ENCODE measurements at regions not wholly inside any gene's neighbourhood (a gene's known extent, or its start where the extent isn't known, plus 50 kb on each side); places are given as distances from the start of the nearest gene placed in this dataset.

DNA sequence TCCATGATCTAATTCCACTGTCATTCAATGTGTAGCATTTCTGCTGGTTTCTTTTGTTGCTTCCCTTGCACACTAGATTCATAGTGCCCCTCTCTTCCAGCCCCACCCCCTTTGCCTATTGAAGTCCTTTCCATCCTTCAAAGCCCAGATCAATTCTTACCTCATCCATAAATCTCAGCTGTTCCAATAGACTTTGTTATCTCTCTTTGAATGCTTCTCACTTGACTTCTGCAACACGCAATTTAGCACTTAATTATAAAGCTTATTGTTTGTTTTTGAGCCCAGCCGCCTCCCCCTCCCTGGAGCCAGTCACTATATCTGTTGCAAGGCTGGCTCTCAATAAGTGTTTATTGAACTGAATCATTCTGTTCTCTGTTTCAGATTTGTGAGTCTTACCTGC, 174.6 kb upstream of the TBL1XR1 start:
- intact Hi-C loops (cut with DNase I), result no loop called here
- H3K27ac ChIP-seq, result no peak overlapping the region
- no peaks in the 10 kb centered on the region for H3K9me3 ChIP-seq
- H3K36me3 ChIP-seq, result no peaks in the 10 kb centered on the region
- TF ChIP-seq, protein P1, sequence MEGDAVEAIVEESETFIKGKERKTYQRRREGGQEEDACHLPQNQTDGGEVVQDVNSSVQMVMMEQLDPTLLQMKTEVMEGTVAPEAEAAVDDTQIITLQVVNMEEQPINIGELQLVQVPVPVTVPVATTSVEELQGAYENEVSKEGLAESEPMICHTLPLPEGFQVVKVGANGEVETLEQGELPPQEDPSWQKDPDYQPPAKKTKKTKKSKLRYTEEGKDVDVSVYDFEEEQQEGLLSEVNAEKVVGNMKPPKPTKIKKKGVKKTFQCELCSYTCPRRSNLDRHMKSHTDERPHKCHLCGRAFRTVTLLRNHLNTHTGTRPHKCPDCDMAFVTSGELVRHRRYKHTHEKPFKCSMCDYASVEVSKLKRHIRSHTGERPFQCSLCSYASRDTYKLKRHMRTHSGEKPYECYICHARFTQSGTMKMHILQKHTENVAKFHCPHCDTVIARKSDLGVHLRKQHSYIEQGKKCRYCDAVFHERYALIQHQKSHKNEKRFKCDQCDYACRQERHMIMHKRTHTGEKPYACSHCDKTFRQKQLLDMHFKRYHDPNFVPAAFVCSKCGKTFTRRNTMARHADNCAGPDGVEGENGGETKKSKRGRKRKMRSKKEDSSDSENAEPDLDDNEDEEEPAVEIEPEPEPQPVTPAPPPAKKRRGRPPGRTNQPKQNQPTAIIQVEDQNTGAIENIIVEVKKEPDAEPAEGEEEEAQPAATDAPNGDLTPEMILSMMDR (IDR thresholded peaks at IDR 0.05), result no peak
- DNase-seq (peak in 2 of 4 donors; percentile 69 to 74), ATAC-seq (no peak)
- no peaks in the 10 kb centered on the region for H3K4me1 ChIP-seq
- no peak overlapping the region for H3K4me3 ChIP-seq
- no peaks in the 10 kb centered on the region for H3K27me3 ChIP-seq

DNA sequence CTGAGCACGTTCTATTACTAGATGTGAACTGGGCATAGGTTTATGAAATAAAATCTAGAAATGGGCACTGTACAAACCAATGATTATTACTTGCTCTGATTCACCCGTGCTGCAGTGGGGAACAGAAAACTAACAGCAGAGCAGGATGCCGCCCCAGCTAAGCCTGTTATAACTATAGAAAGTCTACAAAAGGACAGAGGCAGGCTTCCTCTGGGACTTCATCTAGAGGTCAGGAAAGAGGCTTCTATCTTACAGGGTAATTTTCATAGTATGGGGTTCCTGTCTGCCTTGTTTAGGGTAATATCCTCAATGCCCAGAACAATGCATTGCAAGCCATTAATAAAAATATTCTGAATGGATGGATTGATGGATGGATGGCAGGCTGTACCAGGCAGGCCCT, 177.0 kb upstream of the TBL1XR1 start:
- Histone ChIP-seq H3K4me3 (no peak overlapping the region), H3K36me3 (no peaks in the 10 kb centered on the region), H3K27me3 (no peaks in the 10 kb centered on the region), H3K9me3 (no peaks in the 10 kb centered on the region), H3K27ac (no peak overlapping the region), H3K4me1 (no peaks in the 10 kb centered on the region)
- intact Hi-C loops (cut with DNase I), result no loop called here
- DNase-seq (no peak), ATAC-seq (no peak)
- TF ChIP-seq, protein P1 (IDR thresholded peaks at IDR 0.05), result no peak

DNA sequence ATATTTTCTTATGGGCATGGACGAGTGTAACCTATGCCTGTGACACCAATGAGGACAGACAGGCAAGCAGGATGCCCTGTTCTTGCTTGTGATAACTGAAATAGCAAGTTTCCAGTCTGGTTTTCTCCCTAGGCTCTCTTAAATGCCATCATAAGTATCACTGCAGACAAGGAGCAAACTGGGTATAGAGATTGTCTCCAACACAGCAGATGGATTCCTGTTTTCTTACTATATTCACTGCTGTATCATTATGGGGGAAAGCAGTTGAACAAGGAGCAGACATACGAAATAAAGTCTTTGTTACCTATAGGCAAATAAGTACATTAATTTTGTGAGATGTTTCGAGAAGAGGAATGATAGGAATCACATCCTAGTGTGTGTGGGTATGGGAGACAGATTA, 178.0 kb upstream of the TBL1XR1 start:
- no peak for DNase-seq
- H3K36me3 ChIP-seq, result no peaks in the 10 kb centered on the region
- TF ChIP-seq, protein P1 (IDR thresholded peaks at IDR 0.05), result no peak
- no peak for ATAC-seq
- no peak overlapping the region for H3K4me3 ChIP-seq
- no peaks in the 10 kb centered on the region for H3K27me3 ChIP-seq
- intact Hi-C loops (cut with DNase I), result no loop called here
- no peaks in the 10 kb centered on the region for H3K4me1 ChIP-seq
- H3K9me3 ChIP-seq, result no peaks in the 10 kb centered on the region
- H3K27ac ChIP-seq, result no peak overlapping the region

DNA sequence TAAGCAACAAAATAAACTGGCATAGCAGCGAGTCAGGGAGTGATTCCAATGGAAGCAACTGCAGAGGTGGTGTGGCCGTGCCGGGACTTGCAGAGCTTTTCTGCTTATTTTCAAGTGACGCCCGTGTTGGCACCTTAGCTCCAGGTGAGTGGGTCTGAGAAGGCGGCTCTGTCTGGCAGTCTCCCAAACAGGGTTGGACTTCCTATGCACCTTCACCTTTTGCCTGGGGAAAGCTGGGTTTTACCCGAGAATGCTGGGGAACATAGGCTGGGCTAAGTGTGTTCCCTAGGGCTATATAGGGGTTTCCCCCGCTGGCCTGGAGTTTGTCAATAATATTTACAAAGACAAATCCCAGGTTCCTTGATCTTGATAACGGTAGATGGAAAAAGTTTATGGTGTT, 179.9 kb upstream of the TBL1XR1 start:
- TF ChIP-seq, protein P1 (IDR thresholded peaks at IDR 0.05), result no peak
- H3K27me3 ChIP-seq, result no peaks in the 10 kb centered on the region
- H3K9me3 ChIP-seq, result peaks cover 0 to 6% of the 10 kb centered on the region in 2 donors
- no peak overlapping the region for H3K4me3 ChIP-seq
- ATAC-seq (peak; percentile 47), DNase-seq (no peak)
- H3K36me3 ChIP-seq, result no peaks in the 10 kb centered on the region
- intact Hi-C loops (cut with DNase I), result no loop called here
- H3K27ac ChIP-seq, result no peak overlapping the region
- no peaks in the 10 kb centered on the region for H3K4me1 ChIP-seq

DNA sequence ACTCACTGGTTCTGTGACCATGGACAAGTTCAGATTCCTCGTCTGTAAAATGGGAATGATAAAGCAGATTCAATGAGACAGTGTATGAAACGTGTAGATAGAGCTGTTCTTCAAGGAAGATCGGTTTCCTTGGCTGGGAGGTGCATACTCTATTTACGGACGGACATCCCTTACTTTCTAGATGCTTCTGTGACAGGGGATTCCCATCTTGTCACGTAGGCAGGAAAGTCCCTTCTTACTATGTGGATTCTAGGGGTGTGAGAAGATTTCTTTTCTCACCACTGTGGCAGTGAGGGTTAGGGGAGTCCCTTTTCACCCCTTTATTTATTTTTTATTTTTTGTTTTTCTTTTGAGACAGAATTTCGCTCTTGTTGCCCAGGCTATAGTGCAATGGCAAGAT, 180.9 kb upstream of the TBL1XR1 start:
- TF ChIP-seq, protein P1 (IDR thresholded peaks at IDR 0.05), result no peak
- Histone ChIP-seq H3K4me1 (no peaks in the 10 kb centered on the region), H3K9me3 (peaks cover 0 to 6% of the 10 kb centered on the region in 2 donors), H3K27ac (no peak overlapping the region), H3K36me3 (no peaks in the 10 kb centered on the region), H3K27me3 (no peaks in the 10 kb centered on the region), H3K4me3 (no peak overlapping the region)
- ATAC-seq (no peak), DNase-seq (no peak)
- intact Hi-C loops (cut with DNase I), result no loop called here
